T47D (cell line): ENCODE measurements at regions not wholly inside any gene's neighbourhood (a gene's known extent, or its start where the extent isn't known, plus 50 kb on each side); places are given as distances from the start of the nearest gene placed in this dataset.

Source experiments
- DNase-seq, 2 experiments: peaks; one replicate each; pipeline versions ENCODE4 v3.0.0 to v3.0.0-alpha.2; 2011 to 2012; ENCODE audit warnings: low read depth in 1 of 2, low spot score in 1 of 2
- JUND ChIP-seq: IDR thresholded peaks from 2 replicates; pipeline ENCODE4 v1.6.1; 2012; ENCODE audit warnings: low read depth
- in situ Hi-C: cut with HindIII; loops from 2 replicates; pipeline ENCODE4 v1.10.0; 2016; ENCODE audit warnings: low sequenced_read_pairs, low pct_unique_long_range_greater_than_20kb

DNA sequence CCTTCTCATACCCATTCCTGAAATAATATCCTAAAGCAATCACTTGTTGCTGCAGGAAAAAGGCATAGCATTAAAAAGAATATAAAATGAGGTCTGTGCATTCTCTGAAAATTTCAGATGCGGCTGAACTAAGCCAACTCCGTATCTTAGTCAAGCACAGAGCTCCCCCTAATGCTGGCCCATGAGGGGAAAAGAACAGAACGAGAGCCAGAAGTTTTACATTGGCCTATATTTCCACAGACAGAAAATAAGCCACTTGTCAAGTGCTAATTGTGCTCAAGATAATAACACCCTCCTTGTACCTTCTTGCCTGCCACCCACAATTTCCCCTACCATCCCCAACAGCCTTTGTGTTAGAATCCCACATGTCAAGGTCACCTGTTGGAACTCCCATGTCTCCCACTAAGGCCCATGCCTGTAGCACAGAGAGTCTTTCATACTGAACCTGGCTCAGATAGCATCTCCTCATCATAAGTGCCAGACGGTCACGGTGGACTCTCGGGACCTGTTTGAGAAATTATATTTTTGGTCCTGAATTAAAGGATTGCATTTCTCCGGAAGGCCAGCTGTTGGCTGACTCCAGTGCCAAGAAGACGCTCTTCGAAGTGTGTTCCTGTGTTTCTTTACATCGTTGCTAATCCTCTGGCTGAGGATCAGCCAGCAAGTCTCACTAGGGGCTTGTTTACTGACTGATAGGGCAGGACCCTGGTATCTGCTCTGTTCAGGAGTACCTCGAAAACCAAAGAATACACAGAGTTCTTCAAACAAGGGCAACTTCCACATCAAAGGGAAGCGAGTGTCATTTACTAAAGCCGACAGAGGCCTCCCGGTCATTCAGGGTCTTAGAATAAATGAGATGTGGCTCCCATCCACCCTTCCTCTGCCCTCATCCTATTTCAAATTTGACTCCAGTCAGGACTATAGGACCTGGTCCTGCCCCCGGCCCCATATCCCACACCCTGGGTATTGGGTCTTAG is 183.4 kb upstream of the FBXL4 start:
- DNase-seq, result no peak
- TF ChIP-seq JUND, result no peak
- in situ Hi-C loops, result no loop called here

DNA sequence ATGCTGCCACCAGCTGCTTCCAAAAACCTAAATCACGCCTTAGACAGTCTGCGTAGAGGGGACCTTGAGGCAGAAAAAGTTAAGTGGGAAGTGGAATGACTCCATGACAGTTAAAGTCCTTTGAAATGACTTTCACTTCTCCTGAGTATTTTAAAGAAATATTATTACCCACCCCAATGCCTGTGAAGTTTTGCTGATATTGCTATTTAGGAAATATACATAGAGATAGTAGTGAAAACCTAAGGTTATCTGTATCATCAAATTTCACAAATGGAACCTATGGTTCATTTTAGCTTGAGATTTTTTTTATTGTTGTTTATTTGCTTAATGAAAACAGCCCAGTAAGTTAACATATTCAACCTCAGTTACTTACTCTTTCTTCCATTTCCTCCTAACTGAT is 182.1 kb upstream of the FBXL4 start:
- DNase-seq, result no peak
- in situ Hi-C loops, result no loop called here
- no peak for TF ChIP-seq JUND

DNA sequence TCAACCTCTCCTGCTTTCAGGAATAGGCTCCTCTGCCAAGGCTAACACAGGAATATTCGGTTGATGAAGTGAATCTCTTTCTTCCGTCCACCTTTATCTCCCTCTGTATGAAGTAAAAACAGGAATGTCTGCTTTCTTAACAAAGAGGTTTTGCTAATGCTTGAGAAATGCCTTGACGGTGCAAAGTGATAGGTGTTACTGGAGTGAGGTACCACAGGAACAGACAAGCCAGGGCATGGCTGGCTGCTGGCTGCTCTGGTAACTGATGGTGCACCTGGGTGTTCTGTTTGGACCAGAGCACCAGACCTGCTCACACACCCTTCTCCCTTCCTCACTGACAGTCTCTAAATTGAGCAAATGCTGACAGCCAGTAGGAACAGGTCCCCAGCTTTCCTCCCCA is 174.0 kb upstream of the FBXL4 start:
- TF ChIP-seq JUND, result no peak
- in situ Hi-C loops, result no loop called here
- DNase-seq, result no peak

DNA sequence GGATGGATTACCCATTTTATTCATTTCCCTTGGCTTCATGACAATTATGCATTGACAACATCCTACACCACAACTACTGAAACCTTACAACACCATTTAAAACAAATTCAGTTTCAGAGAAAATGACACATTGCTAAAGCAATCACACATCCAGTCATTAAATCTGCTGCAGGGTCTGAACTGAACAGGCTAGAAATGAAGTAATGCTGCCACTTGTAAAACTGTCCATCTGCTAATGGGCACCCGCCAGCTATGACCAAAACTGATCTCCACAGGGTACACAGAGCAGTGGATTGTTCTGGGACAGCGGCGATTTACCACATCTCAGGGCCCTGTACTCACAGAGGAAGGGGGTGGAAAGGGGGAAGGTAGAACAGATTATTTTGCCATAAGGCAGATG is 172.9 kb upstream of the FBXL4 start:
- no peak for TF ChIP-seq JUND
- in situ Hi-C loops, result no loop called here
- no peak for DNase-seq

- no peak for TF ChIP-seq JUND
- peak; percentile 6 to 66 for DNase-seq
- in situ Hi-C loops, result no loop called here
Measured at GRCh38 chr6:99119109-99120031, 171.6 kb upstream of the FBXL4 start.

- peak in 1 of 2 experiments; percentile 19 for DNase-seq
- no peak for TF ChIP-seq JUND
- in situ Hi-C loops, result no loop called here
Measured at GRCh38 chr6:99114769-99115406, 167.1 kb upstream of the FBXL4 start.

GRCh38 chr6:99111590-99111989 is 163.8 kb upstream of the FBXL4 start:
- DNase-seq, result no peak
- in situ Hi-C loops, result no loop called here
- TF ChIP-seq JUND, result no peak

DNA sequence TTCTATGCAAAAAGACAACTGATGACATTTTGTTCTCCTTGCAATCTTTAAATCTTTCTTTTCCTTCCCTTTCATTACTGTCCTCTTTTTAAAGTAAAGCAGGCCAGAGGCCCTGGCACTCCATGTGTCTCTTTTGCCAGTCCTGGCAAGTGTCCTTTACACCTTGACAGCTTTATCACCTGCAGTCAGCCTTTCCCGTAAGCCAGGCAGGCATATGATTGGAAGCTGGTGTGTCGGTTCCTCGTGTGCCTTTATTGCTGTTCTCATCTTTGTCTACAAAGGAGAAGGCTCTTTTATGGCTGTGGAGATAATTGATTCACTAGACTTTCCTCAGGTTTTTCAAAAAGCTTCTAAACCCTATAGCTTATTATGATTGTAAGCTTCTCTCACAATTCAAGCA is 162.3 kb upstream of the FBXL4 start:
- DNase-seq, result no peak
- in situ Hi-C loops, result no loop called here
- TF ChIP-seq JUND, result no peak

GRCh38 chr6:99104218-99104617 is 156.5 kb upstream of the FBXL4 start:
- in situ Hi-C loops, result no loop called here
- no peak for DNase-seq
- TF ChIP-seq JUND, result no peak

GRCh38 chr6:99099243-99099642 is 151.5 kb upstream of the FBXL4 start:
- in situ Hi-C loops, result no loop called here
- TF ChIP-seq JUND, result no peak
- DNase-seq, result no peak

DNA sequence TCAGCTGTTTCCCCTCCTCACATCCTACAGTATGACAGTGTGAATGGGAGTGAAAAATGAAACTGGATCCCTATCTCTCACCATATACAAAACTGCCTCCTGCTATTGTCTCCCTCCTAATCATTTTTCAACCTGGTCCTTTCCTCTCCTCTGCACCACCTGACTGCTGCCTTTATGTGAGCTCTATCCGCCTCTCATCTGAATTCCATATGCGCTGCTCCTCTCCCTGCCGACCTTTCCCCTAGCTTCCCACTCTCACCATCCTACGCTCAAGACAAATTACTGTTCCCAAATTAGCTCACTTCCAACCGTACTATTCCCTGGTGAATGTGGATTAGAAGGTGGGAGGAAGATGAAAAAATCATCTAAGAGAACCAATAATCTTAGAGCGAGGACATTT is 148.4 kb upstream of the FBXL4 start:
- in situ Hi-C loops, result no loop called here
- DNase-seq, result no peak
- no peak for TF ChIP-seq JUND

DNA sequence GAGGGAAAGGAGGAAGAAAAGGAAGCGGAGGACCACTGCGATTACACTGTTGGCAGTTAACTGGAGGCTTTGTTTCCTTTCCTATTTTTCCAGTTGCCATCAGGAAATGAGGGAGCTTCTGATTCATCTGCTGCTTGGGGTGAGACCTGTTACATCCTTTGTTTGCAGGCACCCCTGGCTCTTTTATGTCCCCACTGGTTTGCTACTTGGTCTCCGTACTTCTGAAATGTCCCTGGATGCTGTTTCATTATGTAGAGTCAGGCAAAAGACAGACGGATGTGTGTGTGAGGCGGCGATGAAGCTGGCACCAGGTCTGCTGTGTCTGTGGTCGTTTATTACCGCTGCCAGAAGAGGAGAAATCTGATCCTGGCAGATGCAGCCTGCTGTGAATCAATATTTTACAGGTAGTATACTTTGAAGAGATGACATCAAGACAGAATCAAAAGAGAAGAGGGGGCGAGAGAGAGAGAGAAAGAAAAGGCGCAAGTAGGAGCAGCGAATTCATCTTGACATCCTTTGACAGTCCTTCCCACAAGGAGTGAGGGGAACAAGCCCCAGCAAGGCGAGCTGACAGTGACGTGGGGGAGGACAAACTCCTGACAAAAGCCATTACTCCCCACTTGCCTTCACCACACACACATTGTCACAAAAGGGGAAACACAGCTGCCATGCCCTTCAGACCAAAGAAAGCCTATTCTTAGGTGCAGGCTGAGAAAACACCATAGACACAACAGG is 145.9 kb upstream of the FBXL4 start:
- TF ChIP-seq JUND, result no peak
- DNase-seq, result no peak
- in situ Hi-C loops, result no loop called here
